HepG2 (cell line): ENCODE measurements at regions not wholly inside any gene's neighbourhood (a gene's known extent, or its start where the extent isn't known, plus 50 kb on each side); places are given as distances from the start of the nearest gene placed in this dataset.

Experiments used
- BCL6 ChIP-seq: IDR thresholded peaks from 2 replicates; pipeline ENCODE4 v1.6.1; 2016; ENCODE audit warnings: missing genetic modification reagents, missing compliant biosample characterization
- HCFC1 ChIP-seq: fragments of 150-350 bp; IDR thresholded peaks from 2 replicates; pipeline ENCODE4 v1.6.1; 2014; ENCODE audit warnings: low read depth, low read length
- HMGXB4 ChIP-seq, 2 experiments: sonication (generic) in 1 of 2; formaldehyde crosslinking in 1 of 2; IDR thresholded peaks; 2 replicates each; pipeline versions ENCODE4 v1.4.0 to v1.6.1; 2018 to 2020; ENCODE audit warnings: missing genetic modification reagents in 2 of 2, borderline replicate concordance in 1 of 2, low read depth in 1 of 2, mild to moderate bottlenecking in 1 of 2, missing biosample characterization in 1 of 2
- HNF4G ChIP-seq, 2 experiments: sonication (generic) in 1 of 2; formaldehyde crosslinking in 1 of 2; IDR thresholded peaks; 2 replicates each; pipeline versions ENCODE4 v1.4.0 to v1.6.1; 2011 to 2020; ENCODE audit warnings: borderline replicate concordance in 2 of 2, low read depth in 2 of 2, mild to moderate bottlenecking in 2 of 2, low read length in 1 of 2, missing genetic modification reagents in 1 of 2, moderate library complexity in 1 of 2
- HNRNPUL1 ChIP-seq: fragments of 200-400 bp; formaldehyde crosslinking; IDR thresholded peaks from 2 replicates; pipeline ENCODE4 v1.6.1; 2017; ENCODE audit warnings: low read depth, mild to moderate bottlenecking, low read length, moderate library complexity
- IKZF1 ChIP-seq: fragments of 450-650 bp; IDR thresholded peaks from 2 replicates; pipeline ENCODE4 v1.7.1; 2016
- KLF15 ChIP-seq: sonication (generic); formaldehyde crosslinking; IDR thresholded peaks from 2 replicates; pipeline ENCODE4 v1.8.1; 2023; ENCODE audit warnings: borderline replicate concordance, mild to moderate bottlenecking, inconsistent platforms, missing genetic modification reagents, mixed read lengths
- MXD4 ChIP-seq: IDR thresholded peaks from 2 replicates; pipeline ENCODE4 v1.6.1; 2016; ENCODE audit warnings: mild to moderate bottlenecking, missing biosample characterization, missing genetic modification reagents
- NFKBIZ ChIP-seq: IDR thresholded peaks from 2 replicates; pipeline ENCODE4 v1.6.1; 2018; ENCODE audit warnings: missing genetic modification reagents, missing compliant biosample characterization
- NR0B2 ChIP-seq: sonication (generic); formaldehyde crosslinking; IDR thresholded peaks from 2 replicates; pipeline ENCODE4 v1.4.0; 2020; ENCODE audit warnings: mild to moderate bottlenecking, missing genetic modification reagents
- RAD21 ChIP-seq: fragments of 450-650 bp; formaldehyde crosslinking; IDR thresholded peaks from 2 replicates; pipeline ENCODE4 v1.5.0; 2020; ENCODE audit warnings: mild to moderate bottlenecking
- RFX5 ChIP-seq: IDR thresholded peaks from 2 replicates; pipeline ENCODE4 v1.6.1; 2011; ENCODE audit warnings: low read depth, low read length, improper control_type of control experiment
- SIX1 ChIP-seq: sonication (generic); formaldehyde crosslinking; IDR thresholded peaks from 2 replicates; pipeline ENCODE4 v1.4.0; 2020; ENCODE audit warnings: missing genetic modification reagents, borderline replicate concordance
- ZBTB44 ChIP-seq: sonication (generic); formaldehyde crosslinking; IDR thresholded peaks from 2 replicates; pipeline ENCODE4 v1.4.0; 2020; ENCODE audit warnings: missing genetic modification reagents
- ZC3H13 ChIP-seq: sonication (generic); formaldehyde crosslinking; IDR thresholded peaks from 2 replicates; pipeline ENCODE4 v1.8.1; 2023; ENCODE audit warnings: mild to moderate bottlenecking, missing genetic modification reagents, moderate library complexity
- ZFP82 ChIP-seq: sonication (generic); formaldehyde crosslinking; IDR thresholded peaks from 2 replicates; pipeline ENCODE4 v1.5.1; 2020; ENCODE audit warnings: mild to moderate bottlenecking, missing genetic modification reagents, borderline replicate concordance
- ZNF20 ChIP-seq: sonication (generic); formaldehyde crosslinking; IDR thresholded peaks from 2 replicates; pipeline ENCODE4 v1.4.0; 2020; ENCODE audit warnings: mild to moderate bottlenecking, moderate library complexity, missing genetic modification reagents
- ZNF484 ChIP-seq: sonication (generic); formaldehyde crosslinking; IDR thresholded peaks from 2 replicates; pipeline ENCODE4 v1.5.1; 2020; ENCODE audit warnings: mild to moderate bottlenecking, low read depth, missing genetic modification reagents, borderline replicate concordance
- ZNF574 ChIP-seq: sonication (generic); formaldehyde crosslinking; IDR thresholded peaks from 2 replicates; pipeline ENCODE4 v1.4.0; 2020; ENCODE audit warnings: missing genetic modification reagents
- TF ChIP-seq, protein P1 (sequence below): IDR thresholded peaks from 2 replicates; pipeline ENCODE4 v1.6.1; 2016; ENCODE audit warnings: missing genetic modification reagents, missing compliant biosample characterization
- TF ChIP-seq, protein P2 (sequence below): IDR thresholded peaks from 2 replicates; pipeline ENCODE4 v1.6.1; 2016; ENCODE audit warnings: missing compliant biosample characterization, missing genetic modification reagents, borderline replicate concordance

- TF ChIP-seq MXD4: no peak
- no peak; the same call in 1 of the 2 replicates for TF ChIP-seq HNF4G (IDR thresholded peaks at IDR 0.05; ENCODE audit: borderline replicate concordance, low read depth, low read length)
- TF ChIP-seq HNF4G (CRISPR knock-in tag; IDR thresholded peaks at IDR 0.05; ENCODE audit: borderline replicate concordance, low read depth): no peak
- TF ChIP-seq, protein P1, sequence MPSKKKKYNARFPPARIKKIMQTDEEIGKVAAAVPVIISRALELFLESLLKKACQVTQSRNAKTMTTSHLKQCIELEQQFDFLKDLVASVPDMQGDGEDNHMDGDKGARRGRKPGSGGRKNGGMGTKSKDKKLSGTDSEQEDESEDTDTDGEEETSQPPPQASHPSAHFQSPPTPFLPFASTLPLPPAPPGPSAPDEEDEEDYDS (CRISPR knock-in tag): peak; percentile 88
- TF ChIP-seq IKZF1: no peak
- TF ChIP-seq ZBTB44 (CRISPR knock-in tag): no peak
- no peak for TF ChIP-seq ZNF20
- no peak for TF ChIP-seq BCL6
- TF ChIP-seq HNRNPUL1: peak; percentile 28; the same call in 1 of the 2 replicates
- TF ChIP-seq, protein P2, sequence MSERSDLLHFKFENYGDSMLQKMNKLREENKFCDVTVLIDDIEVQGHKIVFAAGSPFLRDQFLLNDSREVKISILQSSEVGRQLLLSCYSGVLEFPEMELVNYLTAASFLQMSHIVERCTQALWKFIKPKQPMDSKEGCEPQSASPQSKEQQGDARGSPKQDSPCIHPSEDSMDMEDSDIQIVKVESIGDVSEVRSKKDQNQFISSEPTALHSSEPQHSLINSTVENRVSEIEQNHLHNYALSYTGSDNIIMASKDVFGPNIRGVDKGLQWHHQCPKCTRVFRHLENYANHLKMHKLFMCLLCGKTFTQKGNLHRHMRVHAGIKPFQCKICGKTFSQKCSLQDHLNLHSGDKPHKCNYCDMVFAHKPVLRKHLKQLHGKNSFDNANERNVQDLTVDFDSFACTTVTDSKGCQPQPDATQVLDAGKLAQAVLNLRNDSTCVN (CRISPR knock-in tag): no peak
- no peak for TF ChIP-seq RFX5
- TF ChIP-seq SIX1 (CRISPR knock-in tag): peak; percentile 70
- no peak for TF ChIP-seq NR0B2 (CRISPR knock-in tag)
- TF ChIP-seq ZNF484 (CRISPR knock-in tag): no peak
- no peak for TF ChIP-seq NFKBIZ (CRISPR knock-in tag)
- no peak for TF ChIP-seq ZFP82 (CRISPR knock-in tag)
- TF ChIP-seq ZNF574 (CRISPR knock-in tag): no peak
- no peak for TF ChIP-seq KLF15
- TF ChIP-seq RAD21 (CRISPR knock-in tag): no peak
- TF ChIP-seq HCFC1: no peak
- no peak for TF ChIP-seq ZC3H13
- 0 out of 4 replicates have a peak, but pooled peaks of 1 of the 2 experiments have one; percentile 35 for TF ChIP-seq HMGXB4 (CRISPR knock-in tag; IDR thresholded peaks at IDR 0.05; ENCODE audit: borderline replicate concordance in 1 of 2, low read depth in 1 of 2)
Observed at GRCh38 chr6:63521475-63522210, 50.6 kb upstream of the LOC128125822 start (continued).
